PC-9 (cell line): ENCODE measurements at regions not wholly inside any gene's neighbourhood (a gene's known extent, or its start where the extent isn't known, plus 50 kb on each side); places are given as distances from the start of the nearest gene placed in this dataset.

ENCODE experiments used
- EZH2 ChIP-seq: fragments of 200-600 bp; sonication (generic); IDR thresholded peaks from 2 replicates; pipeline ENCODE4 v1.8.0; 2017; ENCODE audit warnings: antibody characterized with exemption, low read depth
- TF ChIP-seq, protein P1 (sequence below): fragments of 200-600 bp; sonication (generic); conservative IDR thresholded peaks from 2 replicates; pipeline ENCODE4 v1.6.1; 2017; ENCODE audit warnings: mixed run types, antibody characterized with exemption, mild to moderate bottlenecking, moderate library complexity

DNA sequence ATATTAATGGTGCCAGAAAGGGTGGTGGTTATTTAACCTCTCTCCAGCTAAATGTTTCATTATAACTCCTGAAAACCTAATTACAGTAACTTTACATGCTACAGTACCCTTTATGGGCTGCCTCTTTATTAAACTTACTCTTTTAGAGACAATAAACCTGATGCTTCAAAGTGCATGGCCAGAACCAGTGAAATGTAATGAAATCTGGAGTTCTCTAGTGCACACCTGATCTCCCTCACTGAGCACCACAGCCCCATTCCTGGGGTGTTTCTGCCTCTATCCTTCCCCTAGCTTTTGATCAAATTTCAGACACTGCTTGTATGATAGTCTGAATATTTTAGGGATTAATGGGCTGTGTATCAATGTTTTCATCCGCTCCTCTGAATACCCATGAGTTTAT lies 306.5 kb upstream of the WWC1 start:
- TF ChIP-seq, protein P1, sequence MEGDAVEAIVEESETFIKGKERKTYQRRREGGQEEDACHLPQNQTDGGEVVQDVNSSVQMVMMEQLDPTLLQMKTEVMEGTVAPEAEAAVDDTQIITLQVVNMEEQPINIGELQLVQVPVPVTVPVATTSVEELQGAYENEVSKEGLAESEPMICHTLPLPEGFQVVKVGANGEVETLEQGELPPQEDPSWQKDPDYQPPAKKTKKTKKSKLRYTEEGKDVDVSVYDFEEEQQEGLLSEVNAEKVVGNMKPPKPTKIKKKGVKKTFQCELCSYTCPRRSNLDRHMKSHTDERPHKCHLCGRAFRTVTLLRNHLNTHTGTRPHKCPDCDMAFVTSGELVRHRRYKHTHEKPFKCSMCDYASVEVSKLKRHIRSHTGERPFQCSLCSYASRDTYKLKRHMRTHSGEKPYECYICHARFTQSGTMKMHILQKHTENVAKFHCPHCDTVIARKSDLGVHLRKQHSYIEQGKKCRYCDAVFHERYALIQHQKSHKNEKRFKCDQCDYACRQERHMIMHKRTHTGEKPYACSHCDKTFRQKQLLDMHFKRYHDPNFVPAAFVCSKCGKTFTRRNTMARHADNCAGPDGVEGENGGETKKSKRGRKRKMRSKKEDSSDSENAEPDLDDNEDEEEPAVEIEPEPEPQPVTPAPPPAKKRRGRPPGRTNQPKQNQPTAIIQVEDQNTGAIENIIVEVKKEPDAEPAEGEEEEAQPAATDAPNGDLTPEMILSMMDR: no peak
- TF ChIP-seq EZH2: no peak
